AG09309 (cell line): ENCODE measurements at regions not wholly inside any gene's neighbourhood (a gene's known extent, or its start where the extent isn't known, plus 50 kb on each side); places are given as distances from the start of the nearest gene placed in this dataset.

Experiments used
- DNase-seq: peaks from one replicate; pipeline ENCODE4 v3.0.0-alpha.2; 2010; ENCODE audit warnings: low read depth
- H3K4me3 ChIP-seq: 2 replicates; pipeline ENCODE4 v1.5.1; 2011; ENCODE audit warnings: mild to moderate bottlenecking, low read depth, low read length, moderate library complexity; ENCODE audit not compliant: control insufficient read depth
- CTCF ChIP-seq: IDR thresholded peaks from 2 replicates; pipeline ENCODE4 v1.5.1; 2011; ENCODE audit warnings: mild to moderate bottlenecking, low read depth, low read length, inconsistent platforms; ENCODE audit not compliant: insufficient read depth, control insufficient read depth; ENCODE audit errors: missing control alignments

GRCh38 chr21:35905963-35906345 is 154.4 kb downstream of the SETD4 start:
- no peak for TF ChIP-seq CTCF
- H3K4me3 ChIP-seq, result no peak overlapping the region

GRCh38 chr21:35905096-35905962 is 155.0 kb downstream of the SETD4 start:
- no peak overlapping the region for H3K4me3 ChIP-seq
- DNase-seq, result no peak
- TF ChIP-seq CTCF, result no peak

More at GRCh38 chr21:35905963-35906345, 154.4 kb downstream of the SETD4 start:
- DNase-seq, result no peak

GRCh38 chr21:35900539-35900938 is 159.8 kb downstream of the SETD4 start:
- H3K4me3 ChIP-seq, result no peak overlapping the region
- DNase-seq, result no peak
- no peak for TF ChIP-seq CTCF

GRCh38 chr21:35896060-35896459 is 164.3 kb downstream of the SETD4 start:
- no peak for TF ChIP-seq CTCF
- no peak for DNase-seq
- no peak overlapping the region for H3K4me3 ChIP-seq

- DNase-seq, result no peak
- no peak for TF ChIP-seq CTCF
- no peak overlapping the region for H3K4me3 ChIP-seq
Observed at GRCh38 chr21:35895598-35895997, 164.7 kb downstream of the SETD4 start.

GRCh38 chr21:35893156-35893555 is 167.2 kb downstream of the SETD4 start:
- no peak overlapping the region for H3K4me3 ChIP-seq
- no peak for DNase-seq
- TF ChIP-seq CTCF, result no peak

- TF ChIP-seq CTCF, result no peak
Observed at GRCh38 chr21:35886887-35887286, 173.4 kb downstream of the SETD4 start.

More at GRCh38 chr21:35886887-35887286, 173.4 kb downstream of the SETD4 start:
- DNase-seq, result no peak
- no peak overlapping the region for H3K4me3 ChIP-seq
